RCC 7860 (cell line): ENCODE measurements at regions not wholly inside any gene's neighbourhood (a gene's known extent, or its start where the extent isn't known, plus 50 kb on each side); places are given as distances from the start of the nearest gene placed in this dataset.

Experiments
- DNase-seq: peaks from one replicate; pipeline ENCODE4 v3.0.0-alpha.2; 2015; ENCODE audit warnings: low spot score
- FAIRE-seq: peaks from 2 replicates; lab custom pipeline; 2012; peaks lifted over from hg19 to GRCh38; lab: Jason Lieb, UNC

- DNase-seq (no peak), FAIRE-seq (no peak)
These were observed 618.3 kb upstream of the PCDH20 start for GRCh38 chr13:62033934-62034333.

GRCh38 chr13:62022369-62022768 lies 606.7 kb upstream of the PCDH20 start:
- FAIRE-seq (no peak), DNase-seq (no peak)

DNA sequence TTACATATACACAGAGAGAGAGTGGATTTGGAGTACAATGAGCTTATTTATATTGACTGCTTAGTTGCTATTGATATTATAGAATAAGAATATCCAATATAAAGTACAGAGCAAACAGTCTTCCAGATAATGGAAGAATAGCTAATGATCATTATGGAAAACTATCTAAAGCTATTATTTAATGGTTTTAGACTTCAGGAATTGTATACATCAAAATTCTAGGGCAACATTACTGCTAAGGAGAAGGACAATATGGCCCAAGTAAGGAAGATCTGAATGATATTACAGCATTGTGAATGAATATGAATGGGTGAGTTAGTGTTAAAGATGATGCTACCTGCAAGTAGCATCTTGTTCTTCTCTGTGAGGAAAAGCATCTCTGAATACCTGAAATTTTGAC lies 604.2 kb upstream of the PCDH20 start:
- FAIRE-seq (no peak), DNase-seq (no peak)

GRCh38 chr13:62014299-62014698 lies 598.6 kb upstream of the PCDH20 start:
- FAIRE-seq (no peak), DNase-seq (no peak)

DNA sequence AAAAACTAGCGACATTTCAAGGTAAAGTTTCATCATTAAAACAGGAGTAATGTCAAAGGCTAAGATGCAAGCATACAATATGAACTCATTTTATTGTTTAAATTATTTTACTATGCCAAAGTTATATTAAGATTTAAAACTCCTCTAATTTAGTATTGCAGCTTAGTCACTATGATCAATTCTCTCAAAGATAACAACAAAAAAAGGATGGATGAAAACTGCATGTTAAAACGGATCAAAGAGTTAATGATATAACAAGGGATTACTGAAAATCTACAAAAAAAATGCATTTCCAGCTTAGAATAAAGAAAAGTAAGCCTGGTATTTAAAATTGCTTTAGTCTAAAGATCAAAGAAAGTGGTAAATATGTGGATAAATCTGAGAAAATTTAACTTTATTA lies 587.8 kb upstream of the PCDH20 start:
- DNase-seq: no peak
- no peak for FAIRE-seq

DNA sequence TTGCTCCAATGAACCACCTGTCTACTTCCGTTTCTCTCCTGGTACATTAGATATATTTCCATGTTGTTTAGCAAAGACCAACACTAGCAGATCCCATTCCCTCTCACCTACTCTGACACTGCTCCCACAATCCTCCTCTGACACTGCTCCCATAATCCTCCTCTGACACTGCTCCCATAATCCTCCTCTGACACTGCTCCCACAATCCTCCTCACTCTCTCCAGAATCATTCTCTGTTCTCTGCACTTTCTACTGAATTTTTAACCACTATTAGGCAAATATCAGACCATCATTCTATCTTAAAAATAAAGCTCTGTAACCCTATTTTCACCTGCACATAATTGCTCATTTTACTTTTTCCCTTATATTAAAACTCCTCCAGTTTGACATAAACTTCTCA lies 578.5 kb upstream of the PCDH20 start:
- FAIRE-seq (no peak), DNase-seq (no peak)

- FAIRE-seq (no peak), DNase-seq (no peak)
These were observed 574.3 kb upstream of the PCDH20 start for GRCh38 chr13:61989978-61990377.

- no peak for DNase-seq
- no peak for FAIRE-seq
These were observed 573.2 kb upstream of the PCDH20 start for GRCh38 chr13:61988810-61989209.

- no peak for DNase-seq
- FAIRE-seq: no peak
These were observed 559.4 kb upstream of the PCDH20 start for GRCh38 chr13:61975001-61975400.

DNA sequence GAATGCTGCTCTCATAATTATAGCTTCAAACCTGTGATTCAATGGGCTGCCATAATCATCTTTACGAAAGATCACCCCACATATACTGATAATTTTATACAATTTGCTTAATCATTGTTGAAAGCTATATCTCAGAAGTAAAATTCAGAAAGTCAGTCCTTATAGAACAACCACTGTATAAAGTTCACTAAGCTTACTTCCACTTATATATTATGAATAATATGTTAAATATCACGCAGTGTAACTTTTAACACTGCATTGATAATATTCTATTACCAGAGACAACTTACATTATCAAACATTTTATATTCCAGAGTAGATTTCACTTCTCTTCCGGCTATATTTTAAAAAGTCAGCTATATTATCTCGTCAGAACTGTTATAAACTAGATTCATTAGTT lies 550.1 kb upstream of the PCDH20 start:
- DNase-seq (no peak), FAIRE-seq (no peak)

DNA sequence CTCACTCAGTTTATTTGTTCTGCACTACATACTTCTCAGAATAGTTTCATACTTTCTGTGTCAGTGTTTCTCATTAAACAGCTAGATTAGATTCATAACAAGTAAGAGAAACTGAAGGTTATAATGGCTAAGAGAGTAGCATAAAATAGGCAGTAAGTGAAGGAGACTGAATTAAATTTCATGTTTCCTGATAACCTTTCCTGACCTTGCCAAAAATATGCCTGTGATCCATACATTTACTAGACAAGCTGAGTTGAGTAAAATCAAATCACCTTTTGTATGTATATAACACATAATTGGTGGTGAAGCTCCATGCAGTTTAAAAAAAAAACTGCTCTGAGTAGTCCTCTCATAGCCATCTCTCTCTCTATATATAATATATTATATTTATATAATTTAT lies 545.3 kb upstream of the PCDH20 start:
- FAIRE-seq: no peak
- DNase-seq: no peak

- no peak for DNase-seq
- no peak for FAIRE-seq
These were observed 538.4 kb upstream of the PCDH20 start for GRCh38 chr13:61954092-61954491.

DNA sequence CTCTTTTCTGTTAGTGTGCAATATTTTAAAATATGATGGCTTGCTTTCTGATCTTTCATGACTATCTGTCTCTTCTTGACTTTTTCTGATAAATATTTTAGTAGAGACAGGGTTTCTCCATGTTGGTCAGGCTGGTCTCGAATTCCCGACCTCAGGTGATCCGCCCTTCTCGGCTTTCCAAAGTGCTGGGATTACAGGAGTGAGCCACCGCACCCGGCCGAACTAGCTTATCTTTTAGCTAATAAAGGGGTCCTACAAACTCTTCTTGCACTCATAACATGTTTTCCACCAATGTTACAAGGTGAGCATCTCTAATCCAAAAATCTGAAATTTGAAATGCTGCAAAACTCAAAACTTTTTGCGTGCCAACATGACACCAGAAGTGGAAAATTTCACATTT lies 535.2 kb upstream of the PCDH20 start:
- no peak for DNase-seq
- no peak for FAIRE-seq

DNA sequence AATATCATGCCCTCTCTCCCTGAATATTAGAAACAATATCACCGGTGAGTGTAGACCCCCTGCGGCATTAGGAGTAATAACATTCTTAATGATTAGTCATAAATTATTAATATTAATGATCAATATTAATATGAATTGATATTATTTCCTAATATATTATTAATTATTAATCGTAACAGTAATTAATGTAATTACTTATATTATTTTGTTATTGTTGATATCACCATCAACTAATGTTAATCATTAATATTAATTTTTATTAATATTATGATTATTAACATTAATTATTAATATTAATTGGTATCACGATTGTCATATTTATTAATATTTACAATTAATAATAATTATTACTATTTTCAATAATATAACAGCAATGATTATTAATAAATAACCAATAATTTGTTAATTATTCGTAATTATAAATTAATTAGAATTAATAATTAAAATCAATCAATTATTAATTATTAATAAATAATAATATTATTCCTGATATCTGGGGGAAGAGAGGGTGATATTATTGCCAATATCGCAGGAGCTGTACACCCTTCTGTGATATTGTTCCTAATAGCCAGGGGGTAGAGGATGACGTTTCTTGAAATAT lies 528.8 kb upstream of the PCDH20 start:
- FAIRE-seq (peak; percentile 79), DNase-seq (no peak)

DNA sequence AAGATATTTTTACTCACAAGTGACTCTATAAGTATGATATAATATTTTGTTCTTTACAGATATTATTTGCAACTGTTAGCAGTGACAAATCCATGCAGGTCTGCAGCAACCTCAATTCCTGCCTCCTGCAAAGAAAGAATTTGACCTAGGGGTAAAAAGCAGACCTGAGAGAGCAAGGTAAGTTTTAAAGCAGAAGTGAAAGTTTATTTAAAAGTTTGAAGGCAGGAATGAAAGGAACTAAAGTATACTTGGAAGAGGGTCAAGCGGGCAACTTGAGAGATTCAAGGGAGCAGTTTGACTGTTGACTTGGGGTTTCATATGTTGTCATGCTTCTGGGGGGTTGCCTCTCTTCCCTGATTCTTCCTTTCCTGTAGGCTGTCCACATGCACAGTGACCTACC lies 520.1 kb upstream of the PCDH20 start:
- DNase-seq: no peak
- no peak for FAIRE-seq

GRCh38 chr13:61927648-61928047 lies 512.0 kb upstream of the PCDH20 start:
- FAIRE-seq: no peak
- DNase-seq: no peak

- DNase-seq (no peak), FAIRE-seq (no peak)
These were observed 503.2 kb upstream of the PCDH20 start for GRCh38 chr13:61918841-61919240.

DNA sequence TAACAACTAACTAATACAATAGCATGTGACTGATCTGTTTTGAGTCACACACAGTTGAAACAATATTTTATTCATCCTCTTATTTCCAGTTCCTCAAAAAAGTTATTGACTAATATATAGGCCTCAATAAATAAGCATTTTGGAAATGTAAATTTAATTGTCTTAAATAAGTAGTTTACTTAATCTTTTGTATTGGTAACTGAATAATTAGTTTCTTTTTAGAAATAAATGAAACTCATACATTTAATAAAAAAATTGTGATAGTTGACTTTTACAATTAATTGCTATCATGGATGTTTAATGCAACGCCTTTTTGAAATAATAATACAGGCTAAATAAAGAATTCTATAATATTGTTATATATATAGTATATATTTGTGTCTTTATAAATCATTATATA lies 500.8 kb upstream of the PCDH20 start:
- FAIRE-seq (no peak), DNase-seq (no peak)

GRCh38 chr13:61913183-61913582 lies 497.5 kb upstream of the PCDH20 start:
- no peak for DNase-seq
- no peak for FAIRE-seq

GRCh38 chr13:61908906-61909615 lies 493.4 kb upstream of the PCDH20 start:
- no peak for FAIRE-seq

GRCh38 chr13:61905054-61905453 lies 489.4 kb upstream of the PCDH20 start:
- DNase-seq (no peak), FAIRE-seq (no peak)

More at GRCh38 chr13:61908906-61909615, 493.4 kb upstream of the PCDH20 start:
- no peak for DNase-seq

GRCh38 chr13:61901946-61902541 lies 486.4 kb upstream of the PCDH20 start:
- DNase-seq: no peak
- FAIRE-seq: no peak
